HG02852 (cell line): ENCODE measurements at regions not wholly inside any gene's neighbourhood (a gene's known extent, or its start where the extent isn't known, plus 50 kb on each side); places are given as distances from the start of the nearest gene placed in this dataset.

Experiments used
- ATAC-seq: cut with Tn5 transposase; IDR thresholded peaks from one replicate; pipeline ENCODE4 v1.9.1; 2021; ENCODE audit warnings: mild to moderate bottlenecking, moderate library complexity; ENCODE audit not compliant: unreplicated experiment

- ATAC-seq = no peak
Observed at GRCh38 chr5:110064603-110065268, 375.0 kb downstream of the MAN2A1 start.

GRCh38 chr5:110070836-110071235 lies 381.1 kb downstream of the MAN2A1 start:
- no peak for ATAC-seq

GRCh38 chr5:110072651-110073050 lies 382.9 kb downstream of the MAN2A1 start:
- ATAC-seq = no peak

GRCh38 chr5:110073534-110073933 lies 383.8 kb downstream of the MAN2A1 start:
- no peak for ATAC-seq

GRCh38 chr5:110075656-110076055 lies 385.9 kb downstream of the MAN2A1 start:
- ATAC-seq = no peak

GRCh38 chr5:110077147-110077546 lies 387.4 kb downstream of the MAN2A1 start:
- ATAC-seq = no peak

GRCh38 chr5:110082194-110082593 lies 392.5 kb downstream of the MAN2A1 start:
- ATAC-seq = no peak

GRCh38 chr5:110082863-110083262 lies 393.1 kb downstream of the MAN2A1 start:
- no peak for ATAC-seq

GRCh38 chr5:110085826-110086225 lies 396.1 kb downstream of the MAN2A1 start:
- ATAC-seq = no peak

- ATAC-seq = no peak
Observed at GRCh38 chr5:110086658-110087388, 397.1 kb downstream of the MAN2A1 start.

- no peak for ATAC-seq
Observed at GRCh38 chr5:110087829-110088228, 398.1 kb downstream of the MAN2A1 start.

GRCh38 chr5:110088676-110089436 lies 399.1 kb downstream of the MAN2A1 start:
- ATAC-seq = no peak

- no peak for ATAC-seq
Observed at GRCh38 chr5:110092955-110093785, 403.4 kb downstream of the MAN2A1 start.

GRCh38 chr5:110094109-110094508 lies 404.4 kb downstream of the MAN2A1 start:
- no peak for ATAC-seq

GRCh38 chr5:110094548-110094947 lies 404.8 kb downstream of the MAN2A1 start:
- ATAC-seq = no peak

GRCh38 chr5:110096419-110096818 lies 406.7 kb downstream of the MAN2A1 start:
- no peak for ATAC-seq

- no peak for ATAC-seq
Observed at GRCh38 chr5:110099572-110099971, 409.8 kb downstream of the MAN2A1 start.

- no peak for ATAC-seq
Observed at GRCh38 chr5:110103081-110103480, 413.4 kb downstream of the MAN2A1 start.

- ATAC-seq = no peak
Observed at GRCh38 chr5:110104060-110104725, 414.5 kb downstream of the MAN2A1 start.
